ENCODE measurements at regions not wholly inside any gene's neighbourhood (a gene's known extent, or its start where the extent isn't known, plus 50 kb on each side); places are given as distances from the start of the nearest gene placed in this dataset.

DNA sequence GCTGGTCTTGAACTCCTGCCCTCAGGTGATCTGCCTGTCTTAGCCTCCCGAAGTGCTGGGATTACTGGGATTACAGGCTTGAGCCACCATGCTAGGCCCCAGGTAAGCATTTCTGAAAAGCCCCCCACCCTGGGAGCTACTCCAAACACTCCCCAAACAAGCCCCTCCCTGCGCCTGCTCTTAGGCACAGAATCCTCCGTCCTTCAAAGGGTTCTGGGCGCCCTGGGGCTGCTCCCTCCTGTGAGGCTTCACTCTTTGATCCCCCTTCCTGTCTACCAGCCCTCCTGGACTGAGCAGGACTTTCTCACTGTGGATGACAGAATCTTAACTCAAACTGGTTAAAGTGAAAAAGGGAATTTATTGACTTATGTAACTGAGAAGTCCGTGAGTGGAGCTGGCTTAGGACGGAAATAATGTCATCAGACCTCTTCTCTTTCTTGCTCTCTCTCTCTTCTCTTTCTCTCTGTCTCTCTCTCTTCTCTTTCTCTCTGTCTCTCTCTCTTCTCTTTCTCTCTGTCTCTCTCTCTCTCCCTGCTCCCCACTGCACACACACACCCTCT lies 66.9 kb upstream of the CLMN start:
- DNase-seq (ENCODE audit: low read depth in 2 of 2): no peak

DNA sequence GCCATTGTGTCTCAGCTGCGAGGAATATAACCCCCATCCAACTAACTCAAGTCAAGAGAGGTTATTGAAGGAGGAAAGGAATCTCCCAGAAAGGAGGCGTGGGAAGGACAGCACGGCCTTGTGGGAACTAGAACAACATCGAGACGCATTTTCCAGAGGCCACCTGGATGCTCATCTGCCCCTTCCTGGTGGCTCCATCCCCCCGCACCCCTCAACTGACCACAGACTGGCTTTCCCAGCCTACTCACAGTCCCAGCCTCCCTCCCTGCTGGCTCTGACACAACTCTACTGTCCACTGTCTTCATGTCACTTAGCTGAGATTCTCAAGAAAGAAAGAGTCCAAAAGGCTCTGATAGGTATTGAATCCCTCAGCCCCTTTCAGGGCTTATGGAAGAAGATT lies 66.0 kb upstream of the CLMN start:
- DNase-seq (ENCODE audit: low read depth in 2 of 2): no peak

DNA sequence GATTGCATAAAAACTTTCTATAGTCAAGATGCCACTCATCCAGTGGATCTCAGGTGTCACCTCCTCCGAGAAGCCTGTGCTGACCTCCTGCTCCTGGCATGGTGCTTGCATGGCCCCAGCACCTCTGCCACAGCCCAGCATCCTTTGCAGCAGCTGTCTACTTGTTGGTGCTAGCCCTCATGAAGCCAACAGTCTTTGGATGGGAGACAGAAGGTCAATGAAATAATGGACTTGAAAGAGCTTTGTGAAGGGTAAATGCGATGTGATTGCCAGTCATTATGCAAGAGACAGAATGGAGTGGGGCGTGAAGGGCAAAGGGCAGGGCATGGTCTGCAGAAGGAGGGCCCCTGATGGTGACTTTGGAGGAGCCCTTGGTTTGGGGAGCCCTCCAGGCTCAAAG lies 63.0 kb upstream of the CLMN start:
- no peak for DNase-seq (ENCODE audit: low read depth in 2 of 2)

DNA sequence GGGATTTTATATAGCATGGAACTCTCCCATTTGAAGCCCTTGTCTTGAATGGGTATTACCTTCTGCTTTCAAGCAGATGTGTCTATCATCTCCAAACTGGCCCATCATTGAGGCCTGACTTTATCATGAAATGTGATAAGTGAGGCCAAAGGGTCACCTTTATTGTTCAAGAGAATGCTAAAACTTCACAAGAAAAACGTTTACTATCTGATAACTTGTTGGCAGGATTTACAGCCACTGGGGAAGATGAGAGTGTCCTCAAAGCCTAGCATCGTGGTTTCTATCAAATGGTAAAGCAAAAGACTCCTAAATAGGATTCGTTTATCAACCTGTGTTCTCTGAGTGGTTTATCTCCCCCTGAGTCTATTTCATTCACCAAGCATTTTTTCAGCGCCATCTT lies 62.0 kb upstream of the CLMN start:
- DNase-seq (ENCODE audit: low read depth in 2 of 2): no peak

DNA sequence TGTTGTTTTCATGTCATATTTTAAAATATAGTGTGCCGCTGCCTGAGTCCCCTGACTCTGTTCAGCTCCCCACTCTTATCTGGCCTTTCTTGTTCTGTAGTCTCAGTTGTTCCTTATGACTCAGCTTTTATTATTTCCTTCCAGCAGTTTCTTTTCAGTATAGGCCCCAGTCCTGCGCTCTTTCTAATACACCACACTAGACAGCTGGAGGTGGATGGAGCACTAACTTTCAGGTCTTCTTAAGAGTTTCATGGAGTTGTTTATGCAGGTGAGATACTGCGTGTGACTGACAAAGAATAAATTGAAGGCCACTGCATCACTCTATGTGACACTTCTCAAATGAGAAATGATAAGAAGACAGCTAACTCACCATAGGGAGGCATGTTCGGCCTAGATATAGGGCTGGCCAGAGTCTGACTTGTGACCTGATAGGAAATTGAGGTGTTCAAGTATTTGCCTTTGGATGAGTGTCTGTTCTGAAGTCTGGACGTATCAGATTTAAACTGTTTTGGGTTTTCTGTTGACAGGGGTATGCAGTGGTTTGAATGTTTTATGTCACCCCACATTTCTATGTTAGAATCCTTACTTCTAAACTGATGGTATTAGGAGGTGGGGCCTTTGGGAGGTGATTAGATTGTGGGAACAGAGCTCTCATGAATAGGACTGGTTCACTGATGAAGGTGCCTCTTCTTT lies 60.8 kb upstream of the CLMN start:
- DNase-seq (ENCODE audit: low read depth in 2 of 2): no peak

DNA sequence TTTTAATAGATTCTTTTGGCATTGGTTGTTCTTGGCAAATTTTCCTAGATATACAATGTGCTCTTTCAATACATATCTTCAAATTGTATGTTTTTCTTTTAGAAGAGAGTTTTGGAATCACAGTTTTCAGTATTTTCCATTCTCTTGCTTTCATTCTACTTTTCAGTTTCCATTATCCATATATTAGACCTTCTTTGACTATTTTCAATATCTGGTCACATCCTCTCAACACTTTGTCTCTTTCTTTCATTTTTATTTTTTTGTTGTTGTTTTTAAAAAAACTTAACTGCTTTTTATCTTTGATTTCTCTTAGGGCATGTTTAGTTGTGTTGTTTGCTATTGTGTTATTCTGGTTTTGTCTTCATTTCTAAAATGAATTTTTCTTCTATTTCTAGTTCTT lies 59.9 kb upstream of the CLMN start:
- DNase-seq (ENCODE audit: low read depth in 2 of 2): no peak

DNA sequence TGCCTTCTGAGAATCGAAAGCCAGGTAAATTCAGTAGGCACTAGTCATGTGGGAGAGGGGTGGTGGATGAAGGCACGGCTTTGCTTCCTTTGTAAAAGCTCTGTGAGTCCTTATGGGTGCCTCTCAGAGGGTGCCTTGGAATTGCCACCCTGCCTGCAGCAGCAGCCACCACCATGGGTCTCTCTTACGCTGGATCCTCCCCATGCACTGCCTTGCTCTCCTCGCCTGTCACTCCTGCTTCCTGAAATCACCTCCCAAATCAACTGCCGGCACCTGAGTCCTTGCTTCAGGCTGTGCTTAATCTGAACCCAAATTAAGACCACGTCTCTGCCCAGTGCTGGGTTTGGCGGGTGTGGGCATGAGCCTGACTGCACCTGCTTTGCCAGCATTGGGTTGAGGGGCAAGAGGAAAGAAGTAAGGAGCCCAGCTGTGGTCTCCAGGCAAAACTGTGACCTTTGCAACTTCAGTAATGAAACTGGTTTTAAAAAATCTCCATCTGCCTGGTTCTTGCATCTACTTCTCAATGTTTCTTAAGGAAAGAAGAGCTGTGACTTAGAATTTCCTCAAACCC lies 55.9 kb upstream of the CLMN start:
- DNase-seq (ENCODE audit: low read depth in 2 of 2): no peak

DNA sequence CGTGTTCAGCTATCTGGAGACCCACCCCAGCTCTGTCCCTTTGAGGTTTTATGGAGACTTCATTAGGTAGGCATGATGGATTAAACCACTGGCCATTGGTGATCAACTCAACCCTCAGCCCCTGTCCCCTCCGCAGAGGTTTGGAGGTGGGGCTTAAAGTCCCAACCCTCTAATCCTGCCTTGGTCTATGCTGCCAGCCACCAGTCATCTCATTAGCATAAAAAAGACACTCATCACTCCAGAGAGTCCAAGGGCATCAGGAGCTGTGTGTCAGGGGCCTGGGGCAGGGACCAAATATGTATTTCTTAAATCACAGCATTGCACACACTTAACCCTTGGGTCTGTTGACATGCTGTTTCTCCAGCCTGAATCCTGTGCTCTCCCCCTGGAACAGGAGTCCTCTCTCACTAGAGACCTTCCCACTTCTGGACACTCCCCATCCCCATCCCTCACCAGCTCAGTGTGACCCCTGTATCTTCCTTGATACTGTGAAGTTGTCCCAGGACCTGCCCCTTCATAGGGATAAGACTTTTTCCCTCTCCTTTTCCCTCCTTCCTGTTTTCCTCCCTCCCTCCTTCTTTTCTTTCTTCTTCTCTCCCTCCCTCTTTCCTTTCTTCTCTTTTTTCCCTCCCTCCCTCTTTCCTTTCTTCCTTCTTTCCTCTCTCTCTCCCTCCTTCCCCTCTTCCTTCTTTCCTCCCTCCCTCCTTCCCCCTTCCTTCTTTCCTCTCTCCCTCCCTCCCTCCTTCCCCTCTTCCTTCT lies 54.7 kb upstream of the CLMN start:
- no peak for DNase-seq (ENCODE audit: low read depth in 2 of 2)

DNA sequence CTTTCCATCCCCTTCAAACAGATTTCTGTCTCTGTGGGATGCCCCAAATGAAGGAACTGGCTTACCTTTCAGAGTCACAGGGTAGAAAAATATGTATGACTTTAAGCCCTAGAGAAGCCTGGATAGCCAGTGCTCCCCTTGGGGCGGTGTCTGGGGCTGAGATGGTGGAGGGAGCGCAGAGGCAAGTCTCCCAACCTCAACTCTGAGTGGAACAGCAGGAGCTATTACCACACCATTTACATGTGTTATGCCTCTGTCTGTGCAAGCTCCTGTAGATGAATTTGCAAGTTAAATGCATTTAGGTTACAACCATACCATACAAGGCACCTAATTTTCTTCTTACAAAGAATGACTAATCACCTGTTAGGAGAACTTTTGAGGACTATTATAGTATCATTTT lies 50.4 kb upstream of the CLMN start:
- no peak for DNase-seq (ENCODE audit: low read depth in 2 of 2)

Data from fibroblast of skin of left biceps (primary cell).